ENCODE measurements at regions not wholly inside any gene's neighbourhood (a gene's known extent, or its start where the extent isn't known, plus 50 kb on each side); places are given as distances from the start of the nearest gene placed in this dataset.
A peak's percentile ranks its signal among the peaks of the same experiment; 100 is the strongest.

- Histone ChIP-seq H3K4me1 (ENCODE audit: control insufficient read depth in 2 of 3, insufficient read depth in 2 of 3, low read depth in 1 of 3, low read length in 3 of 3) (peaks cover 0 to 4% (median 0%) of the 10 kb centered on the region in 3 donors), H3K9ac (ENCODE audit: low read length in 3 of 3) (no peak overlapping the region), H3K9me3 (ENCODE audit: control insufficient read depth in 2 of 3, insufficient read depth in 1 of 3, low read length in 3 of 3) (peaks cover 0 to 3% (median 0%) of the 10 kb centered on the region in 3 donors), H3K27me3 (ENCODE audit: control insufficient read depth, insufficient read depth, low read length) (no peaks in the 10 kb centered on the region), H3K36me3 (ENCODE audit: control insufficient read depth in 2 of 3, insufficient read depth in 3 of 3, low read length in 3 of 3) (no peaks in the 10 kb centered on the region), H3K27ac (ENCODE audit: low read depth in 2 of 2, low read length in 2 of 2) (no peak overlapping the region), H3K4me3 (ENCODE audit: low read length in 3 of 3) (no peak overlapping the region)
- intact Hi-C loops (cut with DNase I) = no loop called here
- TF ChIP-seq CTCF (IDR thresholded peaks at IDR 0.05; ENCODE audit: borderline replicate concordance, extremely low read depth, insufficient read depth) = no peak
- DNase-seq (no peak), FAIRE-seq (no peak)
These were observed 256.7 kb downstream of the ANAPC1 start for GRCh38 chr2:111627256-111627655.

DNA sequence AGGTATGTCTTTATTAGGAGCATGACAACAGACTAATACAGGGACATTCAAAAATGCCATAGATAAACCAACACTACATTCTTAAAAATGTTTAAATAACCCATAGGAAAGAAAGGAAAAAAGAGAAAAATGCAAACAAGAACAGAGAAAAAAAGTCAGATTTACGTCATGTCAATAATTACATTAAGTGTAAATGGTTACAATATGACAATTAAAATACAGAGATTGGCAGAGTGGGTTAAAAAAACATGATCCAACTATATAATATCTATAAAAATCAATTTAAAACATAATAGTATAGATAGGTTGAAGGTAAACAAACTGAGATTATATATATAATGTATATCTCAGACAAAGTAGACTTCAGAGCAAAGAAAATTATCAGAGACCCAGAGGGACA lies 255.8 kb downstream of the ANAPC1 start:
- no peak for FAIRE-seq
- intact Hi-C loops (cut with DNase I) = no loop called here
- H3K9ac ChIP-seq (ENCODE audit: low read length in 3 of 3) = no peak overlapping the region
- DNase-seq = no peak
- no peaks in the 10 kb centered on the region for H3K36me3 ChIP-seq (ENCODE audit: control insufficient read depth in 2 of 3, insufficient read depth in 3 of 3, low read length in 3 of 3)
- H3K9me3 ChIP-seq (ENCODE audit: control insufficient read depth in 2 of 3, insufficient read depth in 1 of 3, low read length in 3 of 3) = peaks cover 0 to 3% (median 0%) of the 10 kb centered on the region in 3 donors
- no peaks in the 10 kb centered on the region for H3K27me3 ChIP-seq (ENCODE audit: control insufficient read depth, insufficient read depth, low read length)
- no peak overlapping the region for H3K27ac ChIP-seq (ENCODE audit: low read depth in 2 of 2, low read length in 2 of 2)
- no peak overlapping the region for H3K4me3 ChIP-seq (ENCODE audit: low read length in 3 of 3)
- no peak for TF ChIP-seq CTCF (IDR thresholded peaks at IDR 0.05; ENCODE audit: borderline replicate concordance, extremely low read depth, insufficient read depth)
- peaks cover 0 to 4% (median 0%) of the 10 kb centered on the region in 3 donors for H3K4me1 ChIP-seq (ENCODE audit: control insufficient read depth in 2 of 3, insufficient read depth in 2 of 3, low read depth in 1 of 3, low read length in 3 of 3)

DNA sequence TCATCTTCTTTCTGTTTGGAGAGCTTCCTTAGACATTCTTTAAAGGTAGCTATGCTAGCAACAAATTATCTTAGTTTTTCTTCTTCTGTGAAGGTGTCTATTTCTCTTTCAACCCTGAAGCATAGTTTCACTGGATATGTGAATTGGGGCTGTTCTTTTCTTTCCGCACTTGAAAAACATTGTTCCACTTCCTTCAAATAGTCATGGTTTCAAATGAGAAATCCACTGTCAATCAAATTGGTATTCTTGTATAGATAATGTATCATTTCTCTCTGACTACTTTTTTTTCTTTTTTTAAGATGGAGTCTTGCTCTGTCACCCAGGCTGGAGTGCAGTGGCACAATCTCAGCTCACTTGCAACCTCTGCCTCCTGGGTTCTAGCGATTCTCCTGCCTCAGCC lies 254.0 kb downstream of the ANAPC1 start:
- Histone ChIP-seq H3K9me3 (ENCODE audit: control insufficient read depth in 2 of 3, insufficient read depth in 1 of 3, low read length in 3 of 3) (peaks cover 0 to 3% (median 0%) of the 10 kb centered on the region in 3 donors), H3K36me3 (ENCODE audit: control insufficient read depth in 2 of 3, insufficient read depth in 3 of 3, low read length in 3 of 3) (no peaks in the 10 kb centered on the region), H3K9ac (ENCODE audit: low read length in 3 of 3) (no peak overlapping the region), H3K4me1 (ENCODE audit: control insufficient read depth in 2 of 3, insufficient read depth in 2 of 3, low read depth in 1 of 3, low read length in 3 of 3) (peaks cover 0 to 4% (median 0%) of the 10 kb centered on the region in 3 donors), H3K27ac (ENCODE audit: low read depth in 2 of 2, low read length in 2 of 2) (no peak overlapping the region), H3K27me3 (ENCODE audit: control insufficient read depth, insufficient read depth, low read length) (no peaks in the 10 kb centered on the region), H3K4me3 (ENCODE audit: low read length in 3 of 3) (no peak overlapping the region)
- TF ChIP-seq CTCF (IDR thresholded peaks at IDR 0.05; ENCODE audit: borderline replicate concordance, extremely low read depth, insufficient read depth) = no peak
- no peak for DNase-seq
- intact Hi-C loops (cut with DNase I) = no loop called here
- no peak for FAIRE-seq

GRCh38 chr2:111632661-111633060 lies 251.3 kb downstream of the ANAPC1 start:
- no peak for FAIRE-seq
- intact Hi-C loops (cut with DNase I) = no loop called here
- Histone ChIP-seq H3K36me3 (ENCODE audit: control insufficient read depth in 2 of 3, insufficient read depth in 3 of 3, low read length in 3 of 3) (no peaks in the 10 kb centered on the region), H3K4me3 (ENCODE audit: low read length in 3 of 3) (no peak overlapping the region), H3K9ac (ENCODE audit: low read length in 3 of 3) (no peak overlapping the region), H3K27ac (ENCODE audit: low read depth in 2 of 2, low read length in 2 of 2) (no peak overlapping the region), H3K9me3 (ENCODE audit: control insufficient read depth in 2 of 3, insufficient read depth in 1 of 3, low read length in 3 of 3) (peaks cover 0 to 3% (median 0%) of the 10 kb centered on the region in 3 donors), H3K27me3 (ENCODE audit: control insufficient read depth, insufficient read depth, low read length) (no peaks in the 10 kb centered on the region), H3K4me1 (ENCODE audit: control insufficient read depth in 2 of 3, insufficient read depth in 2 of 3, low read depth in 1 of 3, low read length in 3 of 3) (no peaks in the 10 kb centered on the region)
- no peak for TF ChIP-seq CTCF (IDR thresholded peaks at IDR 0.05; ENCODE audit: borderline replicate concordance, extremely low read depth, insufficient read depth)
- peak in 1 of 5 donors; percentile 33 for DNase-seq

Data from kidney (tissue), 13 donors.